ENCODE measurements at regions not wholly inside any gene's neighbourhood (a gene's known extent, or its start where the extent isn't known, plus 50 kb on each side); places are given as distances from the start of the nearest gene placed in this dataset.

GRCh38 chr20:12311094-12311865, 393.6 kb downstream of the BTBD3 start:
- Histone ChIP-seq H3K4me3 (no peak overlapping the region), H3K27ac (no peak overlapping the region)
- DNase-seq (ENCODE audit: low spot score): no peak
- no peak for TF ChIP-seq CTCF (IDR thresholded peaks at IDR 0.05)

GRCh38 chr20:12315652-12316051, 398.0 kb downstream of the BTBD3 start:
- no peak overlapping the region for H3K4me3 ChIP-seq
- TF ChIP-seq CTCF (IDR thresholded peaks at IDR 0.05): no peak
- no peak for DNase-seq (ENCODE audit: low spot score)
- no peak overlapping the region for H3K27ac ChIP-seq

GRCh38 chr20:12316794-12317193, 399.1 kb downstream of the BTBD3 start:
- no peak for DNase-seq (ENCODE audit: low spot score)
- no peak for TF ChIP-seq CTCF (IDR thresholded peaks at IDR 0.05)
- H3K4me3 ChIP-seq: no peak overlapping the region
- no peak overlapping the region for H3K27ac ChIP-seq

- TF ChIP-seq CTCF (IDR thresholded peaks at IDR 0.05): no peak
- H3K27ac ChIP-seq: no peak overlapping the region
- H3K4me3 ChIP-seq: no peak overlapping the region
- DNase-seq (ENCODE audit: low spot score): no peak
Measured at GRCh38 chr20:12317433-12317832, 399.7 kb downstream of the BTBD3 start.

GRCh38 chr20:12318043-12318442, 400.4 kb downstream of the BTBD3 start:
- no peak for DNase-seq (ENCODE audit: low spot score)
- TF ChIP-seq CTCF (IDR thresholded peaks at IDR 0.05): no peak
- H3K4me3 ChIP-seq: no peak overlapping the region
- no peak overlapping the region for H3K27ac ChIP-seq

- no peak for TF ChIP-seq CTCF (IDR thresholded peaks at IDR 0.05)
- Histone ChIP-seq H3K4me3 (no peak overlapping the region), H3K27ac (no peak overlapping the region)
- DNase-seq (ENCODE audit: low spot score): no peak
Measured at GRCh38 chr20:12321736-12322135, 404.0 kb downstream of the BTBD3 start.

- no peak for DNase-seq (ENCODE audit: low spot score)
- Histone ChIP-seq H3K4me3 (no peak overlapping the region), H3K27ac (no peak overlapping the region)
- no peak for TF ChIP-seq CTCF (IDR thresholded peaks at IDR 0.05)
Measured at GRCh38 chr20:12327205-12327604, 409.5 kb downstream of the BTBD3 start.
